KMS-11 (cell line): ENCODE measurements at regions not wholly inside any gene's neighbourhood (a gene's known extent, or its start where the extent isn't known, plus 50 kb on each side); places are given as distances from the start of the nearest gene placed in this dataset.

Source experiments
- H2AFZ ChIP-seq: fragments of 200-600 bp; sonication (generic); 2 replicates; pipeline ENCODE4 v1.6.1; 2016; ENCODE audit warnings: antibody characterized with exemption, mixed run types, low read depth
- H3K27ac ChIP-seq: fragments of 200-600 bp; sonication (generic); 2 replicates; pipeline ENCODE4 v1.6.1; 2016; ENCODE audit warnings: mild to moderate bottlenecking, mixed run types
- H3K27me3 ChIP-seq: fragments of 200-600 bp; sonication (generic); 2 replicates; pipeline ENCODE4 v1.6.1; 2017; ENCODE audit warnings: mild to moderate bottlenecking, low read depth, mixed run types, moderate library complexity; ENCODE audit not compliant: insufficient read depth
- H3K36me3 ChIP-seq: fragments of 200-600 bp; sonication (generic); 2 replicates; pipeline ENCODE4 v1.6.1; 2017; ENCODE audit warnings: mild to moderate bottlenecking, mixed run types; ENCODE audit not compliant: insufficient read depth
- H3K4me1 ChIP-seq: fragments of 200-600 bp; sonication (generic); 2 replicates; pipeline ENCODE4 v1.6.1; 2016; ENCODE audit warnings: mild to moderate bottlenecking, low read depth, mixed run types; ENCODE audit not compliant: poor library complexity, severe bottlenecking
- H3K4me2 ChIP-seq: fragments of 200-600 bp; sonication (generic); 2 replicates; pipeline ENCODE4 v1.7.0; 2016; ENCODE audit warnings: mild to moderate bottlenecking, mixed run types
- H3K4me3 ChIP-seq: fragments of 200-600 bp; sonication (generic); IDR thresholded peaks from 2 replicates; pipeline ENCODE4 v1.6.1; 2017; ENCODE audit warnings: low read depth, low read length, mixed read lengths; ENCODE audit not compliant: insufficient read depth
- H3K79me2 ChIP-seq: fragments of 200-600 bp; sonication (generic); 2 replicates; pipeline ENCODE4 v1.6.1; 2016; ENCODE audit warnings: low read depth, mixed run types; ENCODE audit not compliant: insufficient read depth
- H3K9ac ChIP-seq: fragments of 200-600 bp; sonication (generic); 2 replicates; pipeline ENCODE4 v1.6.1; 2016; ENCODE audit warnings: mild to moderate bottlenecking, mixed run types
- H4K20me1 ChIP-seq: fragments of 200-600 bp; sonication (generic); 2 replicates; pipeline ENCODE4 v1.6.1; 2016; ENCODE audit warnings: mild to moderate bottlenecking, mixed run types; ENCODE audit not compliant: insufficient read depth
- CTCF ChIP-seq: fragments of 200-600 bp; sonication (generic); conservative IDR thresholded peaks from 2 replicates; pipeline ENCODE4 v1.6.1; 2017; ENCODE audit warnings: low read depth, mild to moderate bottlenecking, antibody characterized with exemption, low read length, moderate library complexity, mixed read lengths

- no peak for TF ChIP-seq CTCF
- no peaks in the 10 kb centered on the region for H3K4me1 ChIP-seq
These were observed 76.3 kb upstream of the TGFBR2 start for GRCh38 chr3:30530084-30530483.

GRCh38 chr3:30531017-30531570 lies 75.3 kb upstream of the TGFBR2 start:
- no peak overlapping the region for H2AFZ ChIP-seq
- no peaks in the 10 kb centered on the region for H3K27me3 ChIP-seq
- H4K20me1 ChIP-seq = no peaks in the 10 kb centered on the region
- no peaks in the 10 kb centered on the region for H3K36me3 ChIP-seq
- no peaks in the 10 kb centered on the region for H3K79me2 ChIP-seq
- no peak overlapping the region for H3K9ac ChIP-seq
- no peak overlapping the region for H3K4me3 ChIP-seq
- H3K4me2 ChIP-seq = no peak overlapping the region
- TF ChIP-seq CTCF = no peak
- H3K4me1 ChIP-seq = no peaks in the 10 kb centered on the region
- no peak overlapping the region for H3K27ac ChIP-seq

More at GRCh38 chr3:30530084-30530483, 76.3 kb upstream of the TGFBR2 start:
- Histone ChIP-seq H3K36me3 (no peaks in the 10 kb centered on the region), H3K27me3 (no peaks in the 10 kb centered on the region), H4K20me1 (no peaks in the 10 kb centered on the region), H3K4me2 (no peak overlapping the region), H3K9ac (no peak overlapping the region), H2AFZ (no peak overlapping the region), H3K27ac (no peak overlapping the region), H3K79me2 (no peaks in the 10 kb centered on the region), H3K4me3 (no peak overlapping the region)

GRCh38 chr3:30535525-30535924 lies 70.9 kb upstream of the TGFBR2 start:
- Histone ChIP-seq H3K79me2 (no peaks in the 10 kb centered on the region), H3K36me3 (no peaks in the 10 kb centered on the region), H3K27ac (no peak overlapping the region), H2AFZ (no peak overlapping the region), H4K20me1 (no peaks in the 10 kb centered on the region), H3K9ac (no peak overlapping the region), H3K4me2 (no peak overlapping the region), H3K27me3 (no peaks in the 10 kb centered on the region), H3K4me1 (no peaks in the 10 kb centered on the region), H3K4me3 (no peak overlapping the region)
- no peak for TF ChIP-seq CTCF

GRCh38 chr3:30538791-30539190 lies 67.6 kb upstream of the TGFBR2 start:
- H3K27ac ChIP-seq = no peak overlapping the region

More at GRCh38 chr3:30538791-30539190, 67.6 kb upstream of the TGFBR2 start:
- H3K4me2 ChIP-seq = no peak overlapping the region
- no peak overlapping the region for H2AFZ ChIP-seq
- H3K4me3 ChIP-seq = no peak overlapping the region
- H3K79me2 ChIP-seq = no peaks in the 10 kb centered on the region
- H3K36me3 ChIP-seq = no peaks in the 10 kb centered on the region
- H3K4me1 ChIP-seq = no peaks in the 10 kb centered on the region
- H3K27me3 ChIP-seq = no peaks in the 10 kb centered on the region
- no peak overlapping the region for H3K9ac ChIP-seq
- no peak for TF ChIP-seq CTCF
- no peaks in the 10 kb centered on the region for H4K20me1 ChIP-seq
